Left renal pelvis (tissue), 4 donors: ENCODE measurements at regions not wholly inside any gene's neighbourhood (a gene's known extent, or its start where the extent isn't known, plus 50 kb on each side); places are given as distances from the start of the nearest gene placed in this dataset.

ENCODE experiments used
- DNase-seq, 4 donors: peaks; one replicate each; pipeline ENCODE4 v3.0.0-alpha.2; 2013; ENCODE audit warnings: low read depth in 4 of 4, low spot score in 3 of 4

- DNase-seq = no peak
These were observed 391.8 kb upstream of the DCN start for GRCh38 chr12:91574391-91574790.

GRCh38 chr12:91572869-91573268 is 390.3 kb upstream of the DCN start:
- no peak for DNase-seq

GRCh38 chr12:91567100-91567485 is 384.5 kb upstream of the DCN start:
- no peak for DNase-seq

GRCh38 chr12:91566328-91567099 is 383.9 kb upstream of the DCN start:
- DNase-seq = no peak

GRCh38 chr12:91565846-91566245 is 383.2 kb upstream of the DCN start:
- DNase-seq = no peak

GRCh38 chr12:91565246-91565645 is 382.6 kb upstream of the DCN start:
- no peak for DNase-seq

DNA sequence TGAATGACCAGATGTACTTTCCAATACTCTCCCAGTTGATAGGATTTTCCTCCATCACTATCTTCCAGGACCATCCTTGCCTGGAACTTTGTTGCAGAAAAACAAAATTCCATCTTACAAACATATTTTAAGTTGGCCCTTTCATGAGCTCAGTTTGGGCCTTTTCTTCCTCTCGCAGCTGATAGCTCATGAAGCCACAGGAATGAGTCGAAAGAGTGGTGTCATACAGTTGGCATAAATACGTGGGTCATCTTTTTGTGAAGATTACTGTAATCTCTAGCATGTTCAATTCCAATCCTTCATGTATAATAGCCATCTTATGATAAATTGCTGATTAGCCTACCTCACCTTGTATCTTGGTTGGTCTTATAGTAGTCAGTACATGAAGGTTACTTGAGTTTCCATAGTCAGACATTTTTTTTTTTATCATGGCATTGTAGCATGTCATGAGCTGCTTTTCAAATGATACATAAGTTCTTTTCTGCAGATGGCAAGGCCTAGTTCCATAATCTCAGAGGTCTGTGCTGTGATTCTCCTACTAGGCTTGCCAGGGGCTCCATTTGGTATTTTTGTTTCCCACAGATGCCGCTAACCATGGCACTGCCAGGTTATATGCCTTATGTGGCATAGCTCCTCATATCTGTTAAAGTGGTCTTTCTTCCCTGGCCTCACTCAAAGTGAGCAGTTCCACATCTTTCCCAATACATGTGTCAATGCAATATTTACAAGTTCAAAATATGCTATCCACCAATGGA is 380.6 kb upstream of the DCN start:
- DNase-seq = no peak

DNA sequence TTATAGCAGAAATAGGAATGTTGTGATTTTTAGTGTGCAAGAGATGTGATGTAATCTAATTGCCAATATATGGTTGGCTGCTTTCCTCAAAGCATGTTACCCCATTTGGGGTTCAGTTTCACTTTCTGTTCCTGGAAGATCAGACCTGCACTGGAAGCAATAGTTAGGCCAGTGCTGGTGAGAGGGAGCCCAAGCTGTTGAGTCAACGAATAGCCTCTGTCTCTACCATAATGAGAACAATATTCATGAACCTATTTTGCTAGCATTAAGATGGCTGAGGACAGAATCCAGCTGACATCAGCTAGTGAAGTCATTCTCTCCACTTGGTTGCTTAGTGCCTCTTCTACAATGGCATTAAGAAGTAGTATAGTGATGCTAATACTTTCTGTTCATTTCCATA is 379.9 kb upstream of the DCN start:
- DNase-seq = no peak

- no peak for DNase-seq
These were observed 379.3 kb upstream of the DCN start for GRCh38 chr12:91561958-91562325.

DNA sequence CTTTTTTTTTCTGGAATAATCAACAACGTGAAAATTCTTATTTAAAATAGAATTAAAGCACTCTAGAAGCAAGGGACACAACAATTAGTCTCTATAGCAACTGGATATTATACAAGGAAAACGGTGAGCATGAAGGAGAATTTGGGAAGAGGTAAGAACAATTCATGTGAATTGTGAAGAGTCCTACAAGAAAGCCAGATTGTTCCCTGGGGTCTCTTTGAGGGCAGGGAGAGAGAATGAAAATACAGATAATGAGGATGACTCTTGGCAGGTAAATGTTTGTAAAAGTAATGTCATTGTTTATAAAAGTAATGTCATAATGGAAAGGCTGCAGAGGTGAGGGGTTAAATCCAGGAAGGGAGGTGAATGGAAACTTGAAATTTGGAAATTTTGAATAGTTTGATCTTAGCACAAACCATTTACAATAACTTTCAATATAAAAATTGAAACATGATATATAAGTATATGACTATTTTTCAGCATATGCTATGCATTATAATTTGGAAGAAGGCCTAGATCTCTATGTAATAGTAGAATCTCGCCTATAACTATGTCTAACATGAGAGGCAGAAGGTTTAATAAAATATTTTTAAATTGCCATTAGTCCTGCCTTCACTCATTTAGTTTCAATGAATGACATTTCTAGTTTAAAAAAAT is 378.8 kb upstream of the DCN start:
- no peak for DNase-seq

- no peak for DNase-seq
These were observed 374.3 kb upstream of the DCN start for GRCh38 chr12:91556909-91557308.

DNA sequence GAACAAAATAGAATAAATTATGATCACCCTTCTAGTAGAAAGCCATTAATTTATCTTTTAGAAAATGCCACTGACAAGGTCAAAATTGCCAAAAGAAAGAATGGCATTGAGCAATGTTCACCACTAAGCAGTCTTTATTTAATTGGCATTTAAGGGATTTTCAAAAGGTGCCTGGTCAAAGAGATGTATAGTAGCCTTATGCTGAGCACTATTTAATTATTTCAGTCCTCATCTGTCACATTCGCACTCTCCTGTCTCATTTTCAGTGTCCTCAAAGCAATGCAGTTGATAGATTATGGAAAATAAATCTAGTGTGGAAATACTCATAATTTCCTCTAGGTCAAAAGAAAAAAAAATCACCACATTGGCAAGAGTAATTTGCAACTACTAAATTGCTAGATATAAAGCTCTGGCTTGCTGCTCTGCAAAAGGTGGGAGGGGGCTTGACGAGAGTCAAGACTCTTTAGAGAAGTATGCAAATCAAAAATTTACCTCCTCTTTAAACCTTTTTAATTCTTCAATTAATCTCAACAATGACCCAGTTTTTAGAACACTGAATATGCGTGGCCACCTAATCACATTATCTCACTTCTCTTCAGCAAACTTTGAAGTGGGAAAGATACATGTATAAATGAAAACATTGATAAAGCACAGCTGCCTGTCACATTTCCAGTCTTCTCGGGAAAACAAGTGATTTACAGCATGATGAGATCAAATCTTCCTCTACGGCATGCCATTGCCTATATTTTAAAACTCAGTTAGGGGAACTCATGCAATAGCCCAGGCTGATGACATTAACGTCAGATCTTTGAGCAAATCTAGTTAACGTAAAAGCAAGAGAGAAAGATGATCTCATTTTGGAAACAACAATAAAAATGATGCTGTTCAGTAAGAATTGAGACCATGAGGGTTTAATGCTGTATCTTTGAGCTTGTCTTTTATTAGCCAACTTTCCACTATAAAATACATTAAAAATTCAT is 373.1 kb upstream of the DCN start:
- DNase-seq = no peak

DNA sequence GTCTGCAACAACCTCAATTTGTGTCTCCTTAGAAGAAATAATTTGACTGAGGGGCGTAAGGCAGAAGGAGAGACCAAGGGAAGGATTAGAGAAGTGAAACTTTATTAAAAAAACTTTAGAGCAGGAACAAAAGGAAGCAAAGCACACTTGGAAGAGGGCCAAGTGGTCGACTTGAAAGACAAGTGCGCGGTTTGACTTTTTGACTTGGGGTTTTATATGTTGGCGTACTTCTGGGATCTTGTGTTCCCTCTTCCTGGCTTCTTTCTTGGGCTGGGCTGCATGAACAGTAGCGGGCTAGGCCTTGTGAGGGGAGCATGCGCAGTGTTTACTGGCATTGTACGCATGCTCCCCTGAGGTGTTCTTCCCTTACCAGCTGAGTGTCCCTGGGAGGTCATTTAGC is 369.3 kb upstream of the DCN start:
- no peak for DNase-seq

DNA sequence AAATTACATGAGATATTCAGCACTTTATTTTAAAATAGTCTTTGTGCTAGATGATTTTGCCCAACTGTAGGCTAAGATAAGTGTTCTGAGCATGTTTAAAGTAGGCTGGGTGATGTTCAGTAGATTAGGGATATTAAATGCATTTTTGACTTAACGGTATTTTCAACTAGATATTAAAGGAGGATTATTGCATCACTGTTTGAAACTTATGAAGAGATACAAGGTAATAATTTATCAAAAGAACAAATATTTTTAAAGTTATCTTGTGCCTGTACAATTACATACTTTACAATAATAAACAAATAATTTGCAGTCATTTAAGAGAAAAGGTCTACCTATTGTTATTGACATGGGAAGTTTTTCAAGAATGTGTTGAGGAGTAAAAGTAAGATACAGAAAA is 368.6 kb upstream of the DCN start:
- no peak for DNase-seq

DNA sequence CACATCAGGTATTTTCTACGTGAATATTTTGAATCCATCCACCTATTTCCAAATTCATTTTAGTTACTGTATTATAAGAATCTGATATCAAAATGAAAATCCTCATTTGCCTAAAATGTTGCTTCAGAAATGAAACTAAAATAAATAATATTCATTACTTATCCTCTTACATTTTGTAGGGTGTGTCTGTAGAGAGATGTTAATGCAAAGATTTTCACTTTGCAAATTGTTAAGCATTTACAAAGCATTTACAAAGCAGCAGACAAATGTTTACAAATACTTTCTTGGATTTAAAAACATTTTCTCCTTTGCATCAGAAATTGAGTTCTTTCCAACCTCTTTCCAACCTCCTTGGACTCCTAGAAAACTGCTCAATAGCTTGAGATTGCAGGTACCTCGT is 360.0 kb upstream of the DCN start:
- no peak for DNase-seq

DNA sequence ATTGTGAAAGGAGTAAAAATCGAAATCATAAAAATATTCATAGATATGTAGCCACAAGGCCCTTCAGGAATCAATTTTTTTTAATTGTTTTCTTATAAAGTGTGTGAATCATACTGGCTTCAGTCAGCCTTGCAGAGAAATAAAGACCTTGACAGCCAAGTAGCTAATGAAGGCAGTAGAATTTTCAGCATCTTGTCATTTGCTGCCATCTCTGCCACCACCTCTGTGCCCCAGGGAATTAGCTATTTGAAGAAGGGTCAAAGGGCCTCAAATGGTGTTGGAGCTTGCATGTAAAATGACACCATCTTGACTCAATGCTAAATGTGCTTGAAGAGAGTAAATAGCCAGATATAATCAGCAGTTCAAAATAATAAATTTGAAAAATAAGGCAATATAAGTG is 359.4 kb upstream of the DCN start:
- DNase-seq = no peak

DNA sequence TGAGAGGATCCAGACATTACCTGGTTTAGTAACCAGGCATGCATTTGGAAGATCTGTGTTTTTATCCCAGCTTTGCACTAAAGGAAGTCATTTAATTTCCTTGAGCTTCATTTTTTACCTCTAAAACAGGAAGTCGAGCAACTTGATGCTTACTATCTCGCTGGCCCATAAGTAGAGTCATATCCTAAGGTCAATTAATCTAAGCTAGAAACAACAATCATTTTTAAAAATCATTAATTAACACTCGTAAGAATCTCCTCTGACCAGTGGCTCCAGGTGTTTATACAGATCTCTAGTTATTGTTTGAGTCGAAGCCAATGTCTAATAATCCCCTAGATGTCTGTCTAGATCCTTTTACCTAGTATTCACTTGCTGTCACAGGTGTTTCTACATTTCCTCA is 355.8 kb upstream of the DCN start:
- DNase-seq = no peak

- DNase-seq = no peak
These were observed 350.7 kb upstream of the DCN start for GRCh38 chr12:91533366-91533765.

DNA sequence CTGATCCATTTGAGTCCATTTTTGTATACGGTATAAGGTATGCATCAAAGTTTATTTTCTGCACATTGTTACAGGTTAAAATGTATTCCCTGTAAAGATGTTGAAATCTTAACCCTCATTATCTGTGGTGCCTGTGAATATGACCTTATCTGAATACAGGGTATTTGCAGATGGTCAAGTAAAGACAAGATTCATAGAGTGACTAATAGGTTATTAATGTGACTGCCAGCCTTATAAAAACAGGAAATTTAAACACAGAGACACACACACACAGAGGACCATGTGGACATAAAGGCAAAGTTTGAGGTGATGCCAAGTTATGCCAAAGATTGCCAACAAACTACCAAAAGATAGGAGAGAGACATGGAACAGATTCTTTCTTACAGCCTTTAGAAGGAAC is 347.2 kb upstream of the DCN start:
- no peak for DNase-seq

GRCh38 chr12:91523831-91524230 is 341.2 kb upstream of the DCN start:
- DNase-seq = no peak

GRCh38 chr12:91516695-91517047 is 334.1 kb upstream of the DCN start:
- no peak for DNase-seq
